ENCODE measurements at regions not wholly inside any gene's neighbourhood (a gene's known extent, or its start where the extent isn't known, plus 50 kb on each side); places are given as distances from the start of the nearest gene placed in this dataset.

DNA sequence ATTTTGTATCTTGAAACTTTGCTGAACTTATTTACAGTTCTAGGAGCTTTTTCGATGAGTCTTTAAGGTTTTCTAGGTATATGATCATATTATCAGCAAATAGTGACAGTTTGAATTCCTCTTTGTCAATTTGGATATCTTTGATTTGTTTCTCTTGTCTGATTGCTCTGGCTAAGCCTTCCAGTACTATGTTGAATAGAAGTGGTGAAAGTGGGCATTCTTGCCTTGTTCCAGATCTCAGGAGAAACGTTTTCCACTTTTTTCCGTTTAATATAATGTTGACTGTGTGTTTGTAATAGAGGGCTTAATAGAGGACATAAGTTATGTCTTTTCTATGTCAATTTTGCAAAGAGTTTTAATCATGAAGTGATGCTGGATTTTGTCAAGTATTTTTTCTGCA, 124.3 kb downstream of the ZNF280B start:
- TF ChIP-seq, protein P1, sequence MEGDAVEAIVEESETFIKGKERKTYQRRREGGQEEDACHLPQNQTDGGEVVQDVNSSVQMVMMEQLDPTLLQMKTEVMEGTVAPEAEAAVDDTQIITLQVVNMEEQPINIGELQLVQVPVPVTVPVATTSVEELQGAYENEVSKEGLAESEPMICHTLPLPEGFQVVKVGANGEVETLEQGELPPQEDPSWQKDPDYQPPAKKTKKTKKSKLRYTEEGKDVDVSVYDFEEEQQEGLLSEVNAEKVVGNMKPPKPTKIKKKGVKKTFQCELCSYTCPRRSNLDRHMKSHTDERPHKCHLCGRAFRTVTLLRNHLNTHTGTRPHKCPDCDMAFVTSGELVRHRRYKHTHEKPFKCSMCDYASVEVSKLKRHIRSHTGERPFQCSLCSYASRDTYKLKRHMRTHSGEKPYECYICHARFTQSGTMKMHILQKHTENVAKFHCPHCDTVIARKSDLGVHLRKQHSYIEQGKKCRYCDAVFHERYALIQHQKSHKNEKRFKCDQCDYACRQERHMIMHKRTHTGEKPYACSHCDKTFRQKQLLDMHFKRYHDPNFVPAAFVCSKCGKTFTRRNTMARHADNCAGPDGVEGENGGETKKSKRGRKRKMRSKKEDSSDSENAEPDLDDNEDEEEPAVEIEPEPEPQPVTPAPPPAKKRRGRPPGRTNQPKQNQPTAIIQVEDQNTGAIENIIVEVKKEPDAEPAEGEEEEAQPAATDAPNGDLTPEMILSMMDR (conservative IDR thresholded peaks at IDR 0.05; ENCODE audit: low read depth, low read length) = no peak
- H3K4me3 ChIP-seq (ENCODE audit: low read depth, low read length) = no peak overlapping the region
- DNase-seq (ENCODE audit: low read depth) = no peak

- TF ChIP-seq, protein P1 (conservative IDR thresholded peaks at IDR 0.05; ENCODE audit: low read depth, low read length) = no peak
- no peak overlapping the region for H3K4me3 ChIP-seq (ENCODE audit: low read depth, low read length)
- no peak for DNase-seq (ENCODE audit: low read depth)
These were observed 123.8 kb downstream of the ZNF280B start for GRCh38 chr22:22384668-22385244.

GRCh38 chr22:22386602-22387385, 121.7 kb downstream of the ZNF280B start:
- TF ChIP-seq, protein P1 (conservative IDR thresholded peaks at IDR 0.05; ENCODE audit: low read depth, low read length) = no peak
- DNase-seq (ENCODE audit: low read depth) = no peak
- no peak overlapping the region for H3K4me3 ChIP-seq (ENCODE audit: low read depth, low read length)

GRCh38 chr22:22387386-22387736, 121.2 kb downstream of the ZNF280B start:
- no peak overlapping the region for H3K4me3 ChIP-seq (ENCODE audit: low read depth, low read length)
- TF ChIP-seq, protein P1 (conservative IDR thresholded peaks at IDR 0.05; ENCODE audit: low read depth, low read length) = no peak
- no peak for DNase-seq (ENCODE audit: low read depth)

- TF ChIP-seq, protein P1 (conservative IDR thresholded peaks at IDR 0.05; ENCODE audit: low read depth, low read length) = no peak
- no peak overlapping the region for H3K4me3 ChIP-seq (ENCODE audit: low read depth, low read length)
- DNase-seq (ENCODE audit: low read depth) = no peak
These were observed 120.5 kb downstream of the ZNF280B start for GRCh38 chr22:22388090-22388489.

DNA sequence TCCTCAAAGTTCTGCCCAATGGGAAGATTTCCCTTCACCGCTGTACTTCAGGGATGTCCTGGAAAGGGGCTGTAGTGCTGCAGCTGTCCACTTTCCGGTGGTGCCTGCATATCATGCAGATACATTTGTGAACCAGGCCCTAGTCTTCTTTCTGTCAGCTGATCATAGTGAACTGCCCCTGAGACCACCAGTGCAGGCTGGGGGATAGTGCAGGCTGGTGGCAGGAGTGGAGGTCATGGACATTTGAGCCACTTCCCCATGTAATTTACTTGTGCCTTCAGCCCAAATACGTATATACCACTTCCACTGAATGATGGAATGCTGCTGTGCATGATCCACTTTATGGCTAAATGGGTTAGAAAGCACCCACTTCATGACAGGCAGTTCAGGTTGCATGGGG, 120.0 kb downstream of the ZNF280B start:
- DNase-seq (ENCODE audit: low read depth) = no peak
- TF ChIP-seq, protein P1 (conservative IDR thresholded peaks at IDR 0.05; ENCODE audit: low read depth, low read length) = no peak
- no peak overlapping the region for H3K4me3 ChIP-seq (ENCODE audit: low read depth, low read length)

DNA sequence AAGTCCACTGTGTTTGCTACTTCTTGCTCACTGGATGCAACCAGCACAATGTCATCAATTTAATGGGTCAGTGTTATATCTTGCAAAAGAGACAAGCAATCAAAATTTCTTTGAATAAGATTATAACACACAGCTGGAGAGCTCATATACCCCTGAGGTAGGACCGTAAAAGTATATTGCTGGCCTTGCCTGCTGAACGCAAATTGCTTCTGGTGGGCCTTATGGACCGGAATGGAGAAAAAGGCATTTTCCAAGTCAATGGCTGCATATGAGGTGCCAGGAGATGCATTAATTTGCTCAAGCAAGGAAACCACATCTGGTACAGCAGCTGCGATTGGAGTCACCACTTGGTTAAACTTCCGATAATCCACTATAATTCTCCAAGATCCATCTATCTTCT, 119.1 kb downstream of the ZNF280B start:
- no peak for DNase-seq (ENCODE audit: low read depth)
- TF ChIP-seq, protein P1 (conservative IDR thresholded peaks at IDR 0.05; ENCODE audit: low read depth, low read length) = no peak
- no peak overlapping the region for H3K4me3 ChIP-seq (ENCODE audit: low read depth, low read length)
